Endodermal cell (in vitro differentiated cells): ENCODE measurements at regions not wholly inside any gene's neighbourhood (a gene's known extent, or its start where the extent isn't known, plus 50 kb on each side); places are given as distances from the start of the nearest gene placed in this dataset.

Experiments
- DNase-seq: peaks from one replicate; pipeline ENCODE4 v3.0.0-alpha.2; 2017
- H3K27ac ChIP-seq: 2 replicates; pipeline ENCODE4 v1.5.1; 2013; ENCODE audit warnings: mild to moderate bottlenecking, low read depth, low read length, moderate library complexity
- H3K27me3 ChIP-seq: 2 replicates; pipeline ENCODE4 v1.6.1; 2013; ENCODE audit warnings: mild to moderate bottlenecking, low read length, moderate library complexity; ENCODE audit not compliant: insufficient read depth, control insufficient read depth, poor library complexity, severe bottlenecking
- H3K36me3 ChIP-seq: 2 replicates; pipeline ENCODE4 v1.7.0; 2013; ENCODE audit warnings: mild to moderate bottlenecking, low read length, moderate library complexity; ENCODE audit not compliant: control insufficient read depth, insufficient read depth
- H3K4me1 ChIP-seq: one replicate; pipeline ENCODE4 v1.7.0; 2013; ENCODE audit warnings: low read length; ENCODE audit not compliant: control insufficient read depth, insufficient read depth
- H3K4me3 ChIP-seq: 2 replicates; pipeline ENCODE4 v1.5.1; 2013; ENCODE audit warnings: mild to moderate bottlenecking, low read length, moderate library complexity
- H3K9ac ChIP-seq: 2 replicates; pipeline ENCODE4 v1.6.1; 2013; ENCODE audit warnings: mild to moderate bottlenecking, low read length, moderate library complexity; ENCODE audit not compliant: poor library complexity, severe bottlenecking; ENCODE audit errors: extremely low read depth
- H3K9me3 ChIP-seq: 2 replicates; pipeline ENCODE4 v1.6.1; 2013; ENCODE audit warnings: mild to moderate bottlenecking, low read length, moderate library complexity; ENCODE audit not compliant: control insufficient read depth
- H3K27ac Mint-ChIP-seq: 2 replicates; pipeline ENCODE4 v1.8.0; 2020; ENCODE audit warnings: mixed read lengths
- H3K27me3 Mint-ChIP-seq: 2 replicates; pipeline ENCODE4 v1.8.0; 2021; ENCODE audit warnings: mild to moderate bottlenecking, mixed read lengths; ENCODE audit not compliant: insufficient read depth
- H3K36me3 Mint-ChIP-seq: 2 replicates; pipeline ENCODE4 v1.8.0; 2020; ENCODE audit warnings: low read depth, mixed read lengths
- H3K4me1 Mint-ChIP-seq: 2 replicates; pipeline ENCODE4 v1.8.0; 2020; ENCODE audit warnings: mixed read lengths
- H3K4me3 Mint-ChIP-seq: 2 replicates; pipeline ENCODE4 v1.8.0; 2020; ENCODE audit warnings: mild to moderate bottlenecking, moderate library complexity, mixed read lengths
- H3K9me3 Mint-ChIP-seq: 2 replicates; pipeline ENCODE4 v1.8.0; 2020; ENCODE audit warnings: mild to moderate bottlenecking, mixed read lengths
- CTCF ChIP-seq: fragments of 200-600 bp; sonication (generic); conservative IDR thresholded peaks from 2 replicates; pipeline ENCODE4 v1.5.0; 2021; ENCODE audit warnings: antibody characterized with exemption, mild to moderate bottlenecking
- WGBS, 2 experiments: methylation state at CpG; one replicate each; pipeline versions ENCODE4 v1.1.5 to v1.1.7; 2013; ENCODE audit warnings: missing lambda C conversion rate in 2 of 2, mixed read lengths in 1 of 2; ENCODE audit not compliant: insufficient coverage in 1 of 2, insufficient read length in 1 of 2; 5-methylcytosine and 5-hydroxymethylcytosine counted together

- Mint-ChIP-seq H3K4me3 (no peak overlapping the region), H3K9me3 (no peaks in the 10 kb centered on the region), H3K27ac (no peak overlapping the region), H3K27me3 (no peaks in the 10 kb centered on the region), H3K4me1 (no peaks in the 10 kb centered on the region), H3K36me3 (no peaks in the 10 kb centered on the region)
- no peaks in the 10 kb centered on the region for H3K9me3 ChIP-seq
- H3K9ac ChIP-seq, result no peak overlapping the region
- 83 to 91% methylated on average over 1 of the region's 2 CpGs for WGBS, 2 experiments
- DNase-seq, result no peak
- no peaks in the 10 kb centered on the region for H3K36me3 ChIP-seq
- no peaks in the 10 kb centered on the region for H3K27me3 ChIP-seq
- H3K27ac ChIP-seq, result no peak overlapping the region
- no peaks in the 10 kb centered on the region for H3K4me1 ChIP-seq
- TF ChIP-seq CTCF, result no peak
- H3K4me3 ChIP-seq, result no peak overlapping the region
These were observed 1178.2 kb upstream of the PCDH20 start for GRCh38 chr13:62593804-62594203.

- DNase-seq, result no peak
- WGBS, 2 experiments, result 82 to 100% methylated on average over 1 of the region's 2 CpGs
- Histone ChIP-seq H3K36me3 (no peaks in the 10 kb centered on the region), H3K27me3 (no peaks in the 10 kb centered on the region), H3K27ac (no peak overlapping the region), H3K9ac (no peak overlapping the region), H3K9me3 (no peaks in the 10 kb centered on the region), H3K4me3 (no peak overlapping the region), H3K4me1 (no peaks in the 10 kb centered on the region)
- H3K27me3 Mint-ChIP-seq, result no peaks in the 10 kb centered on the region
- no peak overlapping the region for H3K27ac Mint-ChIP-seq
- H3K9me3 Mint-ChIP-seq, result no peaks in the 10 kb centered on the region
- H3K4me1 Mint-ChIP-seq, result no peaks in the 10 kb centered on the region
- H3K4me3 Mint-ChIP-seq, result no peak overlapping the region
- TF ChIP-seq CTCF, result no peak
- no peaks in the 10 kb centered on the region for H3K36me3 Mint-ChIP-seq
These were observed 1167.8 kb upstream of the PCDH20 start for GRCh38 chr13:62583466-62583865.

GRCh38 chr13:62578402-62578801 is 1162.8 kb upstream of the PCDH20 start:
- no peaks in the 10 kb centered on the region for H3K9me3 Mint-ChIP-seq
- TF ChIP-seq CTCF, result no peak
- H3K36me3 ChIP-seq, result no peaks in the 10 kb centered on the region
- no peak overlapping the region for H3K9ac ChIP-seq
- H3K36me3 Mint-ChIP-seq, result no peaks in the 10 kb centered on the region
- H3K27me3 ChIP-seq, result no peaks in the 10 kb centered on the region
- DNase-seq, result no peak
- H3K4me1 Mint-ChIP-seq, result no peaks in the 10 kb centered on the region
- no peaks in the 10 kb centered on the region for H3K4me1 ChIP-seq
- no peak overlapping the region for H3K27ac Mint-ChIP-seq
- no peak overlapping the region for H3K4me3 Mint-ChIP-seq
- H3K27me3 Mint-ChIP-seq, result no peaks in the 10 kb centered on the region
- no peaks in the 10 kb centered on the region for H3K9me3 ChIP-seq
- no peak overlapping the region for H3K4me3 ChIP-seq
- H3K27ac ChIP-seq, result no peak overlapping the region
